HG03103 (cell line): ENCODE measurements at regions not wholly inside any gene's neighbourhood (a gene's known extent, or its start where the extent isn't known, plus 50 kb on each side); places are given as distances from the start of the nearest gene placed in this dataset.

Experiments used
- ATAC-seq: cut with Tn5 transposase; IDR thresholded peaks from one replicate; pipeline ENCODE4 v1.9.1; 2021; ENCODE audit warnings: low read depth; ENCODE audit not compliant: unreplicated experiment

GRCh38 chr11:111194860-111195568 lies 50.5 kb upstream of the POU2AF2 start:
- no peak for ATAC-seq

- no peak for ATAC-seq
Observed at GRCh38 chr11:111193924-111194490, 51.5 kb upstream of the POU2AF2 start.

- no peak for ATAC-seq
Observed at GRCh38 chr11:111189466-111189865, 56.1 kb upstream of the POU2AF2 start.

GRCh38 chr11:111186308-111186915 lies 59.1 kb upstream of the POU2AF2 start:
- no peak for ATAC-seq

GRCh38 chr11:111185266-111185665 lies 60.3 kb upstream of the POU2AF2 start:
- ATAC-seq, result no peak

GRCh38 chr11:111183706-111184105 lies 61.8 kb upstream of the POU2AF2 start:
- no peak for ATAC-seq

- ATAC-seq, result no peak
Observed at GRCh38 chr11:111179184-111179910, 66.2 kb upstream of the POU2AF2 start.

GRCh38 chr11:111177037-111177871 lies 68.3 kb upstream of the POU2AF2 start:
- ATAC-seq, result peak; percentile 76

GRCh38 chr11:111176603-111177002 lies 68.9 kb upstream of the POU2AF2 start:
- ATAC-seq, result peak; percentile 40

- no peak for ATAC-seq
Observed at GRCh38 chr11:111173221-111173620, 72.3 kb upstream of the POU2AF2 start.

- ATAC-seq, result no peak
Observed at GRCh38 chr11:111172321-111172862, 73.1 kb upstream of the POU2AF2 start.

GRCh38 chr11:111170761-111171379 lies 74.7 kb upstream of the POU2AF2 start:
- no peak for ATAC-seq

GRCh38 chr11:111169367-111169766 lies 76.2 kb upstream of the POU2AF2 start:
- no peak for ATAC-seq

GRCh38 chr11:111168871-111169270 lies 76.7 kb upstream of the POU2AF2 start:
- ATAC-seq, result no peak

- ATAC-seq, result no peak
Observed at GRCh38 chr11:111167666-111168065, 77.9 kb upstream of the POU2AF2 start.

GRCh38 chr11:111166598-111166997 lies 78.9 kb upstream of the POU2AF2 start:
- no peak for ATAC-seq

- no peak for ATAC-seq
Observed at GRCh38 chr11:111162305-111162704, 83.2 kb upstream of the POU2AF2 start.

- no peak for ATAC-seq
Observed at GRCh38 chr11:111157571-111157970, 88.0 kb upstream of the POU2AF2 start.

- ATAC-seq, result no peak
Observed at GRCh38 chr11:111155021-111155420, 90.5 kb upstream of the POU2AF2 start.

GRCh38 chr11:111153194-111153593 lies 92.3 kb upstream of the POU2AF2 start:
- no peak for ATAC-seq
